B cell (primary cell): ENCODE measurements at regions not wholly inside any gene's neighbourhood (a gene's known extent, or its start where the extent isn't known, plus 50 kb on each side); places are given as distances from the start of the nearest gene placed in this dataset.

Source experiments
- ATAC-seq: fragments of 200-7000 bp; cut with Tn5 transposase; one replicate; pipeline ENCODE4 v1.10.0; 2021; ENCODE audit warnings: low read depth, mild to moderate bottlenecking, moderate number of reproducible peaks, moderate library complexity
- CTCF ChIA-PET: fragments of 350-600 bp; sonication (Branson Sonifier 250); formaldehyde crosslinking; loops from one replicate; lab custom pipeline; 2021; ENCODE audit warnings: antibody characterized with exemption, inconsistent platforms; lab: Charles Lee
- POLR2A ChIA-PET: fragments of 350-600 bp; sonication (Branson Sonifier 250); formaldehyde crosslinking; loops from one replicate; lab custom pipeline; 2021; ENCODE audit warnings: antibody characterized with exemption; lab: Charles Lee
- DNase-seq: peaks from one replicate; pipeline ENCODE4 v3.0.0; 2013
- H2AFZ ChIP-seq: 2 replicates; pipeline ENCODE4 v1.6.1; 2012; ENCODE audit warnings: mild to moderate bottlenecking, low read depth, low read length; ENCODE audit not compliant: insufficient read depth, poor library complexity, severe bottlenecking
- H3K27ac ChIP-seq, 2 donors: 1 replicate in 1 of 2; 2 replicates in 1 of 2; pipeline ENCODE4 v1.5.1; 2012 to 2013; ENCODE audit warnings: low read length in 2 of 2, mild to moderate bottlenecking in 2 of 2, moderate library complexity in 1 of 2
- H3K27me3 ChIP-seq, 4 experiments: fragments of 200-600 bp in 1 of 4; sonication (generic) in 1 of 4; replicated peaks in 1 of 4; 1 replicate in 2 of 4; 2 replicates in 2 of 4; pipeline versions ENCODE4 v1.6.1 to v1.7.0; 2013 to 2016; ENCODE audit warnings: low read length in 3 of 4, mild to moderate bottlenecking in 2 of 4, mixed read lengths in 1 of 4, moderate library complexity in 1 of 4; ENCODE audit not compliant: insufficient read depth in 4 of 4, control insufficient read depth in 3 of 4; ENCODE audit errors: control extremely low read depth in 1 of 4
- H3K36me3 ChIP-seq, 2 experiments: replicated peaks in 1 of 2; 1 replicate in 1 of 2; 2 replicates in 1 of 2; pipeline versions ENCODE4 v1.6.1 to v1.7.1; 2013; ENCODE audit warnings: low read length in 1 of 2; ENCODE audit not compliant: insufficient read depth in 2 of 2, control insufficient read depth in 1 of 2; ENCODE audit errors: control extremely low read depth in 1 of 2, extremely low read depth in 1 of 2
- H3K4me1 ChIP-seq, 2 donors: fragments of 200-600 bp in 1 of 2; sonication (generic) in 1 of 2; 1 replicate in 1 of 2; 2 replicates in 1 of 2; pipeline versions ENCODE4 v1.5.1 to v1.6.1; 2013 to 2017; ENCODE audit warnings: low read length in 2 of 2; ENCODE audit not compliant: control insufficient read depth in 2 of 2, insufficient read depth in 2 of 2
- H3K4me2 ChIP-seq: replicated peaks from 2 replicates; pipeline ENCODE3; 2012; ENCODE audit warnings: mild to moderate bottlenecking, low read depth, low read length; ENCODE audit not compliant: poor library complexity, severe bottlenecking
- H3K4me3 ChIP-seq, 5 experiments: fragments of 200-600 bp in 1 of 5; sonication (generic) in 1 of 5; 1 replicate in 3 of 5; 2 replicates in 2 of 5; pipeline versions ENCODE4 v1.5.1 to v1.7.0; 2011 to 2016; ENCODE audit warnings: low read length in 4 of 5, mild to moderate bottlenecking in 4 of 5, low read depth in 2 of 5, control low read depth in 1 of 5, moderate library complexity in 1 of 5; ENCODE audit not compliant: insufficient read depth in 1 of 5; ENCODE audit errors: control extremely low read depth in 1 of 5, extremely low read depth in 1 of 5
- H3K79me2 ChIP-seq: fragments of 200-600 bp; sonication (generic); one replicate; pipeline ENCODE4 v1.6.0; 2016; ENCODE audit warnings: low read length; ENCODE audit not compliant: control insufficient read depth, insufficient read depth
- H3K9ac ChIP-seq: fragments of 200-600 bp; sonication (generic); 2 replicates; pipeline ENCODE4 v1.6.1; 2017; ENCODE audit warnings: mild to moderate bottlenecking, low read length, moderate library complexity
- H3K9me3 ChIP-seq, 3 donors: one replicate each; pipeline versions ENCODE4 v1.6.1 to v1.7.1; 2013; ENCODE audit warnings: low read length in 2 of 3; ENCODE audit not compliant: control insufficient read depth in 2 of 3, insufficient read depth in 1 of 3; ENCODE audit errors: control extremely low read depth in 1 of 3
- H4K20me1 ChIP-seq: 2 replicates; pipeline ENCODE4 v1.6.0; 2012; ENCODE audit warnings: mild to moderate bottlenecking, low read length; ENCODE audit not compliant: insufficient read depth, control insufficient read depth, poor library complexity, severe bottlenecking
- H3K27ac Mint-ChIP-seq: one replicate; pipeline ENCODE4 v1.8.0; 2021; ENCODE audit warnings: mixed read lengths
- H3K27me3 Mint-ChIP-seq: one replicate; pipeline ENCODE4 v1.8.0; 2021; ENCODE audit warnings: mixed read lengths
- H3K4me1 Mint-ChIP-seq: one replicate; pipeline ENCODE4 v1.8.0; 2021; ENCODE audit warnings: mixed read lengths
- H3K4me3 Mint-ChIP-seq: one replicate; pipeline ENCODE4 v1.8.0; 2021; ENCODE audit warnings: mixed read lengths
- H3K9me3 Mint-ChIP-seq: one replicate; pipeline ENCODE4 v1.8.0; 2022; ENCODE audit warnings: mixed read lengths; ENCODE audit not compliant: insufficient read depth
- EZH2 ChIP-seq: IDR thresholded peaks from 2 replicates; pipeline ENCODE4 v1.6.1; 2012; ENCODE audit warnings: borderline replicate concordance, low read depth, mild to moderate bottlenecking, moderate library complexity, low read length; ENCODE audit not compliant: insufficient read depth, poor library complexity, severe bottlenecking
- WGBS: methylation state at CpG from one replicate; pipeline ENCODE4 v1.1.5; 2013; ENCODE audit warnings: missing lambda C conversion rate; ENCODE audit not compliant: insufficient coverage; 5-methylcytosine and 5-hydroxymethylcytosine counted together
- intact Hi-C: fragments of 100-400 bp; cut with micrococcal nuclease; formaldehyde crosslinking; loops from one replicate; pipeline ENCODE4 v1.10.0; 2022
- TF ChIP-seq, protein P1 (sequence below): fragments of 200-600 bp; IDR thresholded peaks from one replicate; pipeline ENCODE4 v1.8.0; 2022; ENCODE audit warnings: antibody characterized with exemption, mild to moderate bottlenecking

DNA sequence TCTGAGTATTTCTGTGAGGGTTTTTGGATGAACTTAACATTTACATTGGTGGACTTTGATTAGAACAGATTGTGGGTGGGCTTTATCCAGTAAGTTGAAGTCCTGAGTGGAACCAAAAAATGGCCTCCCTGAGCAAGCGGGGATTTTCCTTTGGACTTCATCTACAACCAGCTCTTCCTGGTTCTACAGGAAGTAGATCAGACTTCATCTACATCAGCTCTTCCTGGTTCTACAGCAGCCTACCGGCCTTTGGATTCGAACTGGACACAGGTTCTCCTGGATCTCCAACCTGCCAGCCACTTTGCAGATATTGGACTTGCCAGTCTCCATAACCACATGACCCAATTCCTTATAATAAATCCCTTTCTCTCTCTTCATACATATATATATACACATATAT, 79.9 kb upstream of the STK39 start:
- Mint-ChIP-seq H3K4me3 (no peak overlapping the region), H3K9me3 (peaks cover 10% of the 10 kb centered on the region), H3K27me3 (peaks cover 9% of the 10 kb centered on the region), H3K27ac (no peak overlapping the region), H3K4me1 (no peaks in the 10 kb centered on the region)
- TF ChIP-seq, protein P1, sequence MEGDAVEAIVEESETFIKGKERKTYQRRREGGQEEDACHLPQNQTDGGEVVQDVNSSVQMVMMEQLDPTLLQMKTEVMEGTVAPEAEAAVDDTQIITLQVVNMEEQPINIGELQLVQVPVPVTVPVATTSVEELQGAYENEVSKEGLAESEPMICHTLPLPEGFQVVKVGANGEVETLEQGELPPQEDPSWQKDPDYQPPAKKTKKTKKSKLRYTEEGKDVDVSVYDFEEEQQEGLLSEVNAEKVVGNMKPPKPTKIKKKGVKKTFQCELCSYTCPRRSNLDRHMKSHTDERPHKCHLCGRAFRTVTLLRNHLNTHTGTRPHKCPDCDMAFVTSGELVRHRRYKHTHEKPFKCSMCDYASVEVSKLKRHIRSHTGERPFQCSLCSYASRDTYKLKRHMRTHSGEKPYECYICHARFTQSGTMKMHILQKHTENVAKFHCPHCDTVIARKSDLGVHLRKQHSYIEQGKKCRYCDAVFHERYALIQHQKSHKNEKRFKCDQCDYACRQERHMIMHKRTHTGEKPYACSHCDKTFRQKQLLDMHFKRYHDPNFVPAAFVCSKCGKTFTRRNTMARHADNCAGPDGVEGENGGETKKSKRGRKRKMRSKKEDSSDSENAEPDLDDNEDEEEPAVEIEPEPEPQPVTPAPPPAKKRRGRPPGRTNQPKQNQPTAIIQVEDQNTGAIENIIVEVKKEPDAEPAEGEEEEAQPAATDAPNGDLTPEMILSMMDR: no peak
- no peak for TF ChIP-seq EZH2
- H3K4me1 ChIP-seq: no peaks in the 10 kb centered on the region
- ChIA-PET POLR2A (no interaction called here), CTCF (interaction anchor here (1.0 to 1.9 kb wide), 2 partner anchors 15 to 19 kb away, joined by 3 to 5 read pairs; no protein-coding TSS in a partner anchor)
- ATAC-seq: no peak
- no peaks in the 10 kb centered on the region for H3K79me2 ChIP-seq
- DNase-seq: no peak
- 100% methylated on average over 3 of the region's 3 CpGs for WGBS
- no peak overlapping the region for H3K9ac ChIP-seq
- peaks cover 0 to 3% (median 0%) of the 10 kb centered on the region in 4 experiments for H3K27me3 ChIP-seq
- H3K4me3 ChIP-seq: no peak overlapping the region
- H2AFZ ChIP-seq: no peak overlapping the region
- no peak overlapping the region for H3K4me2 ChIP-seq
- intact Hi-C loops: no loop called here
- H3K27ac ChIP-seq: no peak overlapping the region
- peaks cover 2 to 26% (median 15%) of the 10 kb centered on the region in 3 donors for H3K9me3 ChIP-seq
- no peaks in the 10 kb centered on the region for H4K20me1 ChIP-seq
- H3K36me3 ChIP-seq: no peaks in the 10 kb centered on the region

DNA sequence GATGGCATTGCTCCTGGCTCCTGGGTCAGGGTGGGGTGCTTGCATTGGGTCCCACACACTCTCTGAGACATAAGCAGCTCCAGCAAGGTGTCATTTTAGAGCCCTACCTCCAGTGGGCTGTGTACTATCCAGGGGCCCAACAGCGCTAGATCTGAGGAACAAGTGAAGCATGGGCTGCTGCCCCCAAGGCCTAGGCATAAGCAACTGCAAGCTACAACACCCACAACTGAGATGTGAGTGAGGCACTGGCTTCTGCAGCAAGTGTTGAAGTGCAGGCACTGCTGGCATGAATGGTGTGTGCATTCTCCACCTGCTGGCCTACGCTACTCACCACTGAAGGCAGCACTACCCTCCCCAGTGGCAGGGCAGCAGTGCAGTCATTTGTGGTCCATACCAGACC, 81.0 kb upstream of the STK39 start:
- ChIA-PET CTCF (no interaction called here), POLR2A (no interaction called here)
- H3K27ac Mint-ChIP-seq: no peak overlapping the region
- no peaks in the 10 kb centered on the region for H3K4me1 Mint-ChIP-seq
- no peaks in the 10 kb centered on the region for H3K79me2 ChIP-seq
- H3K36me3 ChIP-seq: no peaks in the 10 kb centered on the region
- H3K9ac ChIP-seq: no peak overlapping the region
- H3K27me3 ChIP-seq: peaks cover 0 to 3% (median 0%) of the 10 kb centered on the region in 4 experiments
- H3K4me3 ChIP-seq: no peak overlapping the region
- intact Hi-C loops: no loop called here
- H3K4me1 ChIP-seq: no peaks in the 10 kb centered on the region
- no peak for ATAC-seq
- TF ChIP-seq, protein P1: no peak
- no peak for TF ChIP-seq EZH2
- no peak overlapping the region for H3K4me3 Mint-ChIP-seq
- H2AFZ ChIP-seq: no peak overlapping the region
- no peak overlapping the region for H3K27ac ChIP-seq
- H4K20me1 ChIP-seq: no peaks in the 10 kb centered on the region
- peaks cover 5% of the 10 kb centered on the region for H3K27me3 Mint-ChIP-seq
- peaks cover 2 to 26% (median 15%) of the 10 kb centered on the region in 3 donors for H3K9me3 ChIP-seq
- DNase-seq: no peak
- WGBS: 83% methylated on average over 2 of the region's 2 CpGs
- H3K4me2 ChIP-seq: no peak overlapping the region
- H3K9me3 Mint-ChIP-seq: peaks cover 10% of the 10 kb centered on the region
